ENCODE measurements at regions not wholly inside any gene's neighbourhood (a gene's known extent, or its start where the extent isn't known, plus 50 kb on each side); places are given as distances from the start of the nearest gene placed in this dataset.

- Mint-ChIP-seq H3K9me3 (peaks cover 5 to 16% (median 10%) of the 10 kb centered on the region in 7 donors), H3K36me3 (no peaks in the 10 kb centered on the region), H3K27ac (no peak overlapping the region), H3K4me3 (no peak overlapping the region), H3K4me1 (no peaks in the 10 kb centered on the region), H3K27me3 (ENCODE audit: low read depth in 3 of 3) (peaks cover 1 to 11% (median 2%) of the 10 kb centered on the region in 3 donors)
- Histone ChIP-seq H3K9ac (ENCODE audit: insufficient read depth, low read length, poor library complexity, severe bottlenecking) (no peak overlapping the region), H3K4me2 (replicated peaks; ENCODE audit: extremely low read depth, low read length, poor library complexity, severe bottlenecking) (no peak overlapping the region), H3K27me3 (ENCODE audit: control insufficient read depth in 2 of 2, insufficient read depth in 2 of 2, low read length in 2 of 2) (no peaks in the 10 kb centered on the region), H3K27ac (ENCODE audit: low read depth in 1 of 2, low read length in 2 of 2) (no peak overlapping the region), H3K4me1 (ENCODE audit: control insufficient read depth in 1 of 2, insufficient read depth in 2 of 2, low read length in 2 of 2) (no peaks in the 10 kb centered on the region), H3K9me3 (replicated peaks in 1 of 2; ENCODE audit: control insufficient read depth in 1 of 2, insufficient read depth in 1 of 2, low read length in 2 of 2) (peaks cover 5 to 10% of the 10 kb centered on the region in 2 donors), H3K4me3 (replicated peaks in 1 of 3; ENCODE audit: low read depth in 2 of 3, low read length in 3 of 3) (no peak overlapping the region), H4K20me1 (ENCODE audit: insufficient read depth, low read length) (no peaks in the 10 kb centered on the region), H2AFZ (ENCODE audit: insufficient read depth, low read depth, low read length, poor library complexity, severe bottlenecking) (no peak overlapping the region), H3K79me2 (ENCODE audit: insufficient read depth, low read length) (no peaks in the 10 kb centered on the region), H3K36me3 (replicated peaks in 1 of 2; ENCODE audit: control insufficient read depth in 1 of 2, insufficient read depth in 2 of 2, low read length in 2 of 2) (no peaks in the 10 kb centered on the region)
- no peak for TF ChIP-seq CTCF (IDR thresholded peaks at IDR 0.05)
- intact Hi-C loops (cut with micrococcal nuclease), result no loop called here
- DNase-seq, result no peak
These were observed 152.2 kb upstream of the MPHOSPH6 start for GRCh38 chr16:82322177-82322576.

- peaks cover 5 to 10% of the 10 kb centered on the region in 2 donors for H3K9me3 ChIP-seq (replicated peaks in 1 of 2; ENCODE audit: control insufficient read depth in 1 of 2, insufficient read depth in 1 of 2, low read length in 2 of 2)
- no peak for TF ChIP-seq CTCF (IDR thresholded peaks at IDR 0.05)
- H3K36me3 Mint-ChIP-seq, result no peaks in the 10 kb centered on the region
- no peak overlapping the region for H3K4me3 Mint-ChIP-seq
- H3K9me3 Mint-ChIP-seq, result peaks cover 6 to 16% (median 9%) of the 10 kb centered on the region in 7 donors
- no peaks in the 10 kb centered on the region for H3K4me1 Mint-ChIP-seq
- intact Hi-C loops (cut with micrococcal nuclease), result no loop called here
- no peaks in the 10 kb centered on the region for H3K27me3 ChIP-seq (ENCODE audit: control insufficient read depth in 2 of 2, insufficient read depth in 2 of 2, low read length in 2 of 2)
- no peak overlapping the region for H3K9ac ChIP-seq (ENCODE audit: insufficient read depth, low read length, poor library complexity, severe bottlenecking)
- no peaks in the 10 kb centered on the region for H4K20me1 ChIP-seq (ENCODE audit: insufficient read depth, low read length)
- H3K79me2 ChIP-seq (ENCODE audit: insufficient read depth, low read length), result no peaks in the 10 kb centered on the region
- H3K4me3 ChIP-seq (replicated peaks in 1 of 3; ENCODE audit: low read depth in 2 of 3, low read length in 3 of 3), result no peak overlapping the region
- peaks cover 1 to 7% (median 2%) of the 10 kb centered on the region in 3 donors for H3K27me3 Mint-ChIP-seq (ENCODE audit: low read depth in 3 of 3)
- no peaks in the 10 kb centered on the region for H3K4me1 ChIP-seq (ENCODE audit: control insufficient read depth in 1 of 2, insufficient read depth in 2 of 2, low read length in 2 of 2)
- no peak for DNase-seq
- no peak overlapping the region for H3K27ac Mint-ChIP-seq
- H3K4me2 ChIP-seq (replicated peaks; ENCODE audit: extremely low read depth, low read length, poor library complexity, severe bottlenecking), result no peak overlapping the region
- no peaks in the 10 kb centered on the region for H3K36me3 ChIP-seq (replicated peaks in 1 of 2; ENCODE audit: control insufficient read depth in 1 of 2, insufficient read depth in 2 of 2, low read length in 2 of 2)
- H2AFZ ChIP-seq (ENCODE audit: insufficient read depth, low read depth, low read length, poor library complexity, severe bottlenecking), result no peak overlapping the region
- H3K27ac ChIP-seq (ENCODE audit: low read depth in 1 of 2, low read length in 2 of 2), result no peak overlapping the region
- WGBS (ENCODE audit: insufficient coverage), result 60% methylated on average over 1 of the region's 1 CpG
These were observed 149.0 kb upstream of the MPHOSPH6 start for GRCh38 chr16:82319038-82319437.

Measured in CD14-positive monocyte (primary cell).